BJ (cell line): ENCODE measurements at regions not wholly inside any gene's neighbourhood (a gene's known extent, or its start where the extent isn't known, plus 50 kb on each side); places are given as distances from the start of the nearest gene placed in this dataset.

ENCODE experiments used
- CTCF ChIA-PET: fragments of 350-600 bp; formaldehyde crosslinking; extraction: SDS; loops from one replicate; lab custom pipeline; 2021; ENCODE audit warnings: antibody characterized with exemption, inconsistent platforms; lab: Yijun Ruan, JAX
- POLR2A ChIA-PET: fragments of 300-600 bp; sonication (Branson Sonifier 250); formaldehyde crosslinking; extraction: SDS; loops from one replicate; lab custom pipeline; 2021; ENCODE audit warnings: antibody characterized with exemption; lab: Charles Lee
- DNase-seq: peaks from one replicate; pipeline ENCODE4 v3.0.0-alpha.2; 2011; ENCODE audit warnings: low read depth
- H3K27me3 ChIP-seq: 2 replicates; pipeline ENCODE4 v1.6.0; 2011; ENCODE audit warnings: low read length; ENCODE audit not compliant: control insufficient read depth, insufficient read depth
- H3K36me3 ChIP-seq: 2 replicates; pipeline ENCODE4 v1.5.1; 2011; ENCODE audit warnings: low read length; ENCODE audit not compliant: control insufficient read depth, insufficient read depth
- H3K4me3 ChIP-seq: 2 replicates; pipeline ENCODE4 v1.5.1; 2011; ENCODE audit warnings: low read depth, mild to moderate bottlenecking, control low read depth, low read length
- CTCF ChIP-seq: IDR thresholded peaks from 2 replicates; pipeline ENCODE4 v1.5.1; 2011; ENCODE audit warnings: low read depth, mild to moderate bottlenecking, control low read depth, inconsistent platforms, low read length, moderate library complexity; ENCODE audit not compliant: insufficient read depth

GRCh38 chr14:100657780-100658179 is 68.9 kb upstream of the DLK1 start:
- Histone ChIP-seq H3K36me3 (no peaks in the 10 kb centered on the region), H3K4me3 (no peak overlapping the region), H3K27me3 (peaks cover 10% of the 10 kb centered on the region)
- DNase-seq, result no peak
- ChIA-PET CTCF (interaction anchor here (0.8 to 10.2 kb wide), 4 partner anchors 12 to 273 kb away, joined by 5 to 109 read pairs (median 10); no protein-coding TSS in a partner anchor), POLR2A (no interaction called here)
- no peak for TF ChIP-seq CTCF

GRCh38 chr14:100658181-100658886 is 68.4 kb upstream of the DLK1 start:
- ChIA-PET CTCF (interaction anchor here (0.8 to 10.2 kb wide), 6 partner anchors 12 to 280 kb away, joined by 3 to 109 read pairs (median 6); no protein-coding TSS in a partner anchor), POLR2A (no interaction called here)
- H3K27me3 ChIP-seq, result peaks cover 10% of the 10 kb centered on the region
- DNase-seq, result no peak
- H3K4me3 ChIP-seq, result no peak overlapping the region
- H3K36me3 ChIP-seq, result no peaks in the 10 kb centered on the region
- no peak for TF ChIP-seq CTCF

DNA sequence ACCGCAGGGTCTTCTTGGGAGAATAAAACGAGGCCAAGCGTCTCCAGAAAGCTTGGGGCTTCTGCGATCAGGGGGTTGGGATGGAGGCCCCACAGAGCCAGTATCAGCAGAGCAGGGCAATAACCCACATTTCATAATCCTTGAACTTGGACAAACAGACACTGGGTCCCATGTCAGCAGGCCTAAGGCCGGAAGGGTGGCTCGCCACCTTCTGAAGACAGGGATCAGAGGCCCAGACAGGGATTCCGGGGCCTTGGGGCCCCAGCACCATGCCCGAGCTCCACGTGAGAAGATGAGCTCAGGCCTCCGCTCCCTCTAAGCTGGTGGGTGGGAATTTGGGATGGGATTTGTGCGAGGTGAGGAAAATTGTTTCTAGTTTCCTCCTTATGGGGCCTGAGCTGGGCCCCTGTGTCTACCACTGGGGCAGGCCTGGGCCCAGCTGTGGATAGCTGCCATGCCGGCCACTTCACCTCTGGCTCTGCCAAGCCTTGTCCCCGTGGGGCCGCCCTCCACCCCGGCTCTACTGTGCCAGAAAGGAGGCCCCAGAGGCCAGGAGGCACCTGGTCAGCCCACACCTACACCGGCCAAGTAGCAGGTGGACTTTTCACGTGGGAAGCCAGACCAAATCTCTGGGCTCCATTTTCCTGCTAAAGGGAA is 67.2 kb upstream of the DLK1 start:
- Histone ChIP-seq H3K27me3 (peaks cover 18% of the 10 kb centered on the region), H3K4me3 (no peak overlapping the region), H3K36me3 (no peaks in the 10 kb centered on the region)
- CTCF ChIA-PET, result interaction anchor here (1.5 to 10.2 kb wide), 4 partner anchors 13 to 282 kb away, joined by 3 to 109 read pairs (median 6); no protein-coding TSS in a partner anchor
- POLR2A ChIA-PET, result no interaction called here
- no peak for TF ChIP-seq CTCF
- no peak for DNase-seq

GRCh38 chr14:100660498-100660881 is 66.2 kb upstream of the DLK1 start:
- ChIA-PET CTCF (interaction anchor here (1.2 to 3.7 kb wide), 3 partner anchors 9 to 19 kb away, joined by 4 to 22 read pairs (median 9); no protein-coding TSS in a partner anchor), POLR2A (no interaction called here)
- H3K27me3 ChIP-seq, result peaks cover 18% of the 10 kb centered on the region
- H3K36me3 ChIP-seq, result no peaks in the 10 kb centered on the region
- no peak for TF ChIP-seq CTCF
- H3K4me3 ChIP-seq, result no peak overlapping the region
- DNase-seq, result no peak
